DMS53 treated with DMSO at 0.1 percent for 48 hours (cell line): ENCODE measurements at regions not wholly inside any gene's neighbourhood (a gene's known extent, or its start where the extent isn't known, plus 50 kb on each side); places are given as distances from the start of the nearest gene placed in this dataset.

Source experiments
- DNase-seq: peaks from one replicate; lab custom pipeline; 2025; ENCODE audit not compliant: unreplicated experiment; lab: John Stamatoyannopoulos, UW

DNA sequence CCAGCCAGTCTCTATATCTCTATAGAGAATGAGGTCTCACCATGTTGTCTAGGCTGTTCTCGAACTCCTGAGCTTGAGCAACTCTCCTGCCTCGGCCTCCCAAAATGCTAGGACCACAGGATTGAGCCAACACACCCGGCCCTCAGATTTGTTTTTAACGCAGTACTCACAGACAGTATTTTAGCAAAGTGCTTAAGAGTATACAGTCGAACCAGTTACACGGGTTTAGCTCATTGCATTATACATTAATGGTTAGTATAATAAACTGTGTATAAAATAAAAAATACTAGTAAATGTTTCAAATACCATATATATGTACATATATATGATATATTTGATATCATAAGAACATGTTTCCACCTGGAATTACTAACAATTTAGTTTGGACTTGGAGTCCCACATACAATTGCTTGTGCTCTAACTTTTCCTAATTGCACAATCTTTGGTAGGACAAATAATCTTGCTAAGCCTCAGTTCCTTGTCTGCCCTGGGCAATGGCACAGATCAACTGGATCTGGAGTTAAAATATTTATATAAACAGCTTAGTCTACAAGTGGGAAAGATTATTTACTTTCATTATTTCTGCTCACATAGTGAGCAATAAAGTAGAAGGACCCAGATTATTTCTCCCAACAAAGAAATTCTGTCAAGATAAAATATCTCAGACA is 508.9 kb upstream of the LRATD1 start:
- no peak for DNase-seq

DNA sequence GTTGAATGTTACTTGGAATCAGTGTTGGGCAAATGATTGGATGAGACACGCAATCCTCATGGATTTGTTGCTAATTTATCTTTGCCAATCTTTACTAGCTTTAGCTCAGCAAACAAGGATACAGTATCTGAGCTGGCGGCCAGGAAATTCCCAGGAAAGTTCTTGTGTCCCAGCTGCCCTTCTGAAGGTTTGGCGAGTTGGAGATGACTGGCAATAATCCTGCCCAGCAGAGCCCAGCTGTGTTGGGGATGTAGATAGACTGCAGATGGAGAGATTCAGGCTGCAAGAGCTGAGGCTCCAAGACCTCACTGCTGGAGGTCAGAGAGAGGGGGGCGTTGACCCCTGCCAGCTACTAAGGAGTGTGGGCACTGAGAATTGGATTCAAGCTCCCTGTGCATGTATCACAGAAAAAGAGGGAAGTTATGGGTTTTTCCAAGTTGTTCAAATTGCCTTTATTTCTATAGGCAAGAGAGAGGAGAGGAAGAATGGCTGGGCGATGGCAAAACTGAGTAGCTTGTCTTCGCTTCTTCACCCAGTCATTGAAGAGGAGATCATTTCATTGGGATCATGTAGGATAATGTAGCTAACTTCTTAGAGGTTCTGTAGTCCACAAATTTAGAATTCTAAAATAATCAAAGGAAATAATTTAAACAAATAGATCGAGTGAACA is 506.8 kb upstream of the LRATD1 start:
- DNase-seq = no peak

DNA sequence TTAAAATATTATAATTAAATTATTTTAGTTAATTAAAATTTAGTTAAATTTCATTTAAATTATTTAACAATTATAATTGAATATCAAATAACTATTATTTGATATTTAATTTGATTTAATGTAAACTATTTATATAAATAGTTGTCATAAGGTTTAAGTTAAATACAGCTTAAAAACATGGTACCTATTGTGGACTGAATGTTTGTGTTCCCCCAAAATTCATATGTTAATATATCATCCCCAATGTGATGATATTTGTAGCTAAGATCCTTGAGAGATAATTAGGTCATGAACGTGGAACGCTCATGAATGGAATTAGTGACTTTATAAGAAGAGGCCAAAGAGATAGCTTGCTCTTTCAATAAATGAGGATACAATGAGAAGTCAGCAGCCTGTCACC is 505.7 kb upstream of the LRATD1 start:
- DNase-seq = no peak

DNA sequence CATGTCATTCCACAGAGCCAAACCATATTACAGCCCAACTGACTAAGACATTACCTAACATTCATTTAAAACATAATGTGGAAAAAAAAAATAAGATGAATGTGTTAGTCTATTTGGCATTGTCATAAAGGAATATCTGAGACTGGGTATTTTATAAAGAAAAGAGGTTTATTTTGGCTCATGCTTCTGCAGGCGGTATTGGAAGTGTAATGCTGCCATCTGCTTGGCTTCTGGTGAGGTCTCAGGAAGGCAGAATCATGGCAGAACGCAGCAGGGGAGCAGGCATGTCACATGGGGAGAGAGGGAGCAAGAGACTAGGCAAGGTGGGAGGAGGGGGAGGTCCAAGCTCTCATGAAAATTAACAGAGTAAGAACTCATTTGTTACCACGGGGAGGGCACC is 504.8 kb upstream of the LRATD1 start:
- DNase-seq = no peak

DNA sequence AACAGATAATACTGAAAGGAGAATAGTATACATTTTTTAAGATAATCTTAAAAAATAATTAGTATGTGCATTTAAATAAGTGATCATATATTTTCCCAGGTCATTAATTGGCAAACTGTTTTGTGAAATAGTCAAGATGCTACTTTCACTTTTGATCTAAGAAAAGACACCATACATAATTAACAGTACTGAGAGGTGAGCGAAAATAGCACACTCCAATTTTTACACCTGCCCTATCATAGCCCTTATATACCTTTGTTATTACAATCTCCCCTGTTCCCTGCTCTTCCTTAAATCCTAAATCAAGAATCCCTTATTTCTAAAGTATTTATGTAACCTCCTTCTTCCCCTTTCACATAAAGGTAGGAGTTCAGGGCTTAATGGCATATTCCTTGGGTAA is 500.1 kb upstream of the LRATD1 start:
- no peak for DNase-seq

DNA sequence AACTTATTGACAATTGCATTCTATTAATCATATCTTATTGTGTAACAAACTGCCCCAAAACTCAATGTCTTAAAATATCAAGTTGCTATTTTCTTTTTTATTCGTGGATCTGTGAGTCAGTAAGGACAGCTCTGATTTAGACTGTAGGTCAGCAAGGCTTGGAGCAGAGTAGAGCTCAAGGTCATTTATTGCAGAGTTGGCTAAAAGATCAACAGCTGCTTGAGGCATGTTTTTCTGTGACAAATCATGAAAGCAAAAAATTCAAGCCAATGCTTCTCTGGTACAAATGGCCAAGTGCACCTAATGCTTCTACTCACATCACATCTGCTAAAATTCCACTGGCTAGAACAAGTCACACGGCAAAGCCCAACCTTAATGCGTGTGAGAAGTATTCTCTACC is 497.7 kb upstream of the LRATD1 start:
- DNase-seq = no peak

DNA sequence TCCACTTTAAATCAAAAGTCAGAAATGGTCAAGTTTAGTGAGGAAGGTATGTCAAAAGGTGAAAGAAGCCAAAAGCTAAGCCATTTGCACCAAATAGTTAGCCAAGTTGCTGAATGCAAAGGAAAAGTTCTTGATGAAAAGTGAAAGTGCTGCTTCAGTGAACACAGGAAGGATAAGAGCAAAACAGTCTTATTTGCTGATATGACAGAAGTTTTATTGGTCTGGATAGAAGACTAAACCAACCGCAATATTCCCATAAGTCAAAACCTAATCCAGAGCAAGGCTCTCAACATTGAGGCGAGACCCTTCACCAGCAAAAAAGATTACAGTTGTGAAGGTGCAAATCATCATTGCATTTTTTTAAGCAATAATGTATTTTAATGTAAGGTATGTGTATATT is 496.5 kb upstream of the LRATD1 start:
- no peak for DNase-seq

DNA sequence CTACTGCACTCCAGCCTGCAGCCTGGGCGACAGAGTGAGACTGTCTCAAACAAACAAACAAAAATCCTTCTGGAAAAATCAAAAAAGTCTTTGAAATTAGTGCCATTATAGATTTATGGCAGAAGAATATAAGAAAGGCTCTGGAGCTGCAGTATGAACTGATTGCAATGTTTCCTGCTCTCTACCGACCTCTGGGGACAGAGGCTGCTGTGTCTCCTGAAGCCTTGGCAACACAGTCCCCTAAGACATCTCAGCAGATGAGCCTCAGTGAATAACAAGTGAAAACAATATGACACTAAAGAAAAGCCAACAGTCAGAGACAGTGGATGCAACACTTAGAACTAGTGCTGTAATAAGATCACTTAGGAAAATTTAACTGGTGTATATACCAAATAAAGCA is 494.9 kb upstream of the LRATD1 start:
- DNase-seq = no peak

DNA sequence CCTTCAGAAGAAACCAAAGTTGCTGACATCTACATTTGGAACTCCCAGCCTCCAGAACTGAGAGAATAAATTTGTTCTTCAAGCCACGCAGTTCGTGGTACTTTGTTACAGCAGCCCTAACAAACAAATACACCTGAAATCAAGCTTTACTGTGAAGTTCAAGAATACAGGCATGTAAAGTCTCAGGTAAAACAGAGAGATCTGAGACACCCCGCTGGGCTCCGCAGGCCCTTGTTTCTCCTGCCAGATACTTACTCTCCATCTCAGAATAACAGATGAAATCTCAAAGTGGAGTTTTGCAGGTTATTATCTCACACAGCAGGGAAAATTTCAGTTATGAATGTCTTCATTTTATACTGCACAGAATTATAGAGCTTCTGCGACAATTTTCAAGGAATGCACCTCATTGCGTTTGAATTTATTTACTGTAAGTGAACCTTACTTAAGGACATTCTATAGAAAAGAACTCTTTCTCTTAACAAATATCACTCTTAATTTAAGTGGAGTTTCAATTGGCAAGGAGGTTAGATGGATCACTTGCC is 492.4 kb upstream of the LRATD1 start:
- DNase-seq = no peak

DNA sequence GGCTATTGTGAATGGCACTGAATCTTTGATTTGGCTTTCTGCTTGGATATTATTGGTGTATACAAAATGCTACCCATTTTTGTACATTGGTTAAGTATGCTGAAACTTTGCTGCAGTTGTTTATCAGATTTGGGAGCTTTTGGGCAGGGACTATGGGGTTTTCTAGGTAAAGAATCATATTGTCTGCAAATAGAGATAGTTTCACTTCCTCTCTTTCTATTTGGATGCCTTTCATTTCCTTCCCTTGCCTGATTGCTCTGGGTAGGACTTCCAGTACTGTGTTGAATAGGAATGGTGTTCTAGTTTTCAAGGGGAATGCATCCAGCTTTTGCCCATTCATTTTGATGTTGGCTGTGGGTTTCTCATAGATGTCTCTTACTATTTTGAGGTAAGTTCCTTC is 489.1 kb upstream of the LRATD1 start:
- no peak for DNase-seq

DNA sequence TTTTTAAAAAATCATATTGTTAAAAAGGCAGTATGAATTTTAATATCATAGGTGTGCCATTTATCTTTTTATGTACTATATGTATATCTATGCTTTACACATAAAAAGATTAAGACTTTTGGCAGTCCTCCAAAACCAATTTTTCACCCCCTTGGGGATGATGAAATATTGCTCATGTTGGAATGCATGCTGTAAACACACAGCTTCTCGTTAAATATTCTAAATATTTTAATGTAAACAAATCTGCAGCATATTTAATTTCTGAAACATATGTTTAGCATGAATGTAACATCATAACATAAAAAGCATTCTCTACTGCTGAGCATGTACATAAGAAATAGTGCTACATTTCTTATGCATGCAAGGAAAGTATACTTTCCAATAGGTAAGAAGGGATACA is 484.3 kb upstream of the LRATD1 start:
- DNase-seq = no peak

DNA sequence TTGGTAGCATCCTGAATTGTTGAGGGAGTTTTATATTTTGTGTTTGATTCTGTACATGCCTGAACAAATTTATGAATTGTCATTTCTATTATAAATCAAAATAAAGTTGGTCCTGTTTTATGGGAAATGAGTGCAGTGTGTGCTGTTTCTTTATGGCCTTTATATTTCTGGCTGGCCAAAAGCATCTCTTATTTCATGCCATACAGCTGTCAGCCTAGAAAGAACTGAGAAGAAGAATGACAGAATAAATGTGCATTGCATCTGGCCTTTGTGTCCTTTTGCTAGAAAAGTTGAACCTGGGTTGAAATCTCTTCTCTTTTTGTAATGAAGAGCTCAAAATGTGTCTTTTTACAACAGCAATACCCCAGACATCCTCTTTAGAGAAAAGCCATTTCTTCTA is 474.7 kb upstream of the LRATD1 start:
- DNase-seq = no peak

DNA sequence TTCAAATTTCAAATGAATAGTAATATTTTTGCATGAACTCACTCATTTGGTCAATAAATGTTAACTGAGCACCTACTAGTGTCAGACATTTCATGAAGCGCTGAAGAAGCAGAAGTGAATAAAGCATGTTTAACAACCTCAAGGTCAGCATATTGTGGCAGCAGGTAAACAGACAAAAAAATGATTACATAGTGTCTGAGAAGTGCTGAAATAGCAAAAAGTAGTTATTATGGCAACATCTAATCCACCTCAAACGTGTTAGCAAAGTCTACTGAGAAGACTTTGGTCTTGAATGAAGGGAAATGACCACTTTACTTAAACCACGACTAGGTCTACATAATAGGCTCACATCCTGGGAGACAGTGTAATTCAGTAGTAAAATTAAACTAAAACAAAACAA is 452.2 kb upstream of the LRATD1 start:
- no peak for DNase-seq

DNA sequence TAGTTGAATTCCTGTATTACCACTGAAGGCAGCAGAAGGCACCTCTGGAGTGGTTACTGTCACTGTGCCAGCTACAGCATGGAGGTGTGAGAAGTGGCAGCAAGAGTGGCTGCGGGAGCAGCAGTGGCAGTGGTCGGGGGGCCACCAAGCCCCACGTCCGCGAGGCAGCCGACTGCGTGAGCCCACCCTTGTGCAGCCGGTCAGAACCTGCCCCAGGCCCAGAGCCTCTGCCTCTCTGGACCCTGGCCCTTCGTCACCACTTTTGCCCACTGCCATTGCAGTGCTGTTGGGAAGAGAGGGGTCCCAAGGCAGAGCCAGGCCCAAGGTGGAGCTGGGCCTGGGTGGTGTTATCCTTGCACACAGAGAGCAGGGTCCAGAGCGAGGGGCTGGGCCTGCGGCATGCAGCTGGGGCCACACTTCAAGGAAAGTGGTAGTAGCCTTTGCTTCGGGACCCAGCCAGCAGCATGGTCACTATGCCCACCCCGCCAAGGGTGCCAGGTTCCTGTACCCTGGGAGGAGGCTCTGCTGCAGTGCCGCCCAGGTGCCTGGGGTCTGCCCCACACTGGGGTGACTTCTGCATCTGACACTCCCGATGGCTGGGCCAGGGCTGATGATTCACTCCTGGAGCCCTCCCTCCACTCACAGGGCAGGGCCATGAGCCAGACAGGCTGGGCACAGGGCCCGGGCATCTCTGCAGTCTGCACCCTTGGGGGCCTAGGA is 450.1 kb upstream of the LRATD1 start:
- DNase-seq = no peak

DNA sequence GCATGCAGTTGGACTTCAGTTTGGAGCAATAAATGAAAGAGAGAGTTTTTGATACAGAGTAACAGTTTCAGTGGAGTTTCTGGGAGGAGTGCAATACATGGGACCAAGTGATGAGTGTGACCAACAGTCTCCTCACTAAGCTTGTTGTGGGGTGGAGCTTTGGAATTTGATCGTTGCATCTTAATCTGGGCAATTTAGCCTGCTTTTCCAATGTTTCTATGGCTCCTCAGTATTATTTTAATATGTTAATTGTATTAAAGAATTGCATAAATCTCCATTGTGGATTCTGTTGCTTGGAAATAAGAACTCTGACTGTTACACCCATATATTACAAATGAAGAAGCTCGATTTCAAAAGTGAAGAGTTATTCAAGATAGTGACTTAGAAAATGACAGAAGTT is 446.6 kb upstream of the LRATD1 start:
- DNase-seq = no peak

DNA sequence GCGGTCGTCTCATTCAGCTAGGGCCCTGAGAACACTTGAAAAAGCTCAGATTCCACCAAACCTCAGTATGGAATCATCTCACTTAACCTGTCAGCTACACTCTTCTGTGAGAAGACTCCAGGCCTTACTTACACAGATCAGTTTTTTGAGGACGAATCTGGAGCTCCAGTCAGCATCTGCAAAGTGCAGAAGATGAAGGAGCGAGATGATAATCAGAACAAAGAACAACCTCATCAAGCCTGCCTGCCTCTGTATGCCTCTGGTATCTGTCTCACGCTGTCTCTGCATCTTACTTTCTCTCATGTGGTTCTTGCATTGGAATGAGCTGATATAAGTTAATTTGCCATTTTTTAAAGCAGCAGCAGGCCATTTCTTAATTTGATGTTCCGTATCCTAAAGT is 444.1 kb upstream of the LRATD1 start:
- no peak for DNase-seq

DNA sequence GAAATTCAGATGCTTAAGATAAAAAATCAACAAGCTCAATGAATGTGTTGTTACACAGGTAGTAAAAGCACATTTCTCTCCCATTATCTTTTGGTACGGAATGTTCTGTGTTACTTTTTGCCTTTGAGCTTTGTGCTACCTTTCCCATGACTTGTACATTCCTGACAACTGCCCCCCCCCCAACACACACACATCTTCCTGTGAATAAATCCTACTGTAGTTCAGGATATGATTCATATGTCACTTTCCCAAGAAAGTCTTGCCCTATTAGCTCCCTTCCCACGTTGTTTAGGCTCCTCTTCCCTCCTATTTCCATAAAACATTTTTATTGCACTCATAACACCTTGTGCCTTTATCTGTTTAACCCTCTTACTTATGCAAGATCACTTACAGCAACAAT is 442.6 kb upstream of the LRATD1 start:
- no peak for DNase-seq

DNA sequence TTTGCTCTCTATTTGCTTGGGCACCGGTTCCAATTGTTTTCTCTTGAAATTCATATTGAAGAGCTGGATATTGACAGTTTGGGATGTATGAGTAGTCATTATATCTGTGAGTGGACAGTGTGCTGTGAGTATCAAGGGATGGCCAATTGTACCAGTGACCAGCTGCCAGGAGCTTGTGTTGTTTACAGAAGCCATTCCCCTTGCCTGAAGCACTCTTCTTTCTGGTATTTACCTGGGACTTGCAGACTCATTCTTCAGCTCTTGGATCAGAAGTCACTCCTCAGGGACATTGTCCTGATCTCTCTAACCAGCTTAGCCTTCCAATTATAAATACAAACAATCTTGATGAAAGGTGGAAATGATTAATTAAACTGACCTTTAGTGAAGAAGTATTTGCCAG is 438.3 kb upstream of the LRATD1 start:
- DNase-seq = peak; percentile 49

DNA sequence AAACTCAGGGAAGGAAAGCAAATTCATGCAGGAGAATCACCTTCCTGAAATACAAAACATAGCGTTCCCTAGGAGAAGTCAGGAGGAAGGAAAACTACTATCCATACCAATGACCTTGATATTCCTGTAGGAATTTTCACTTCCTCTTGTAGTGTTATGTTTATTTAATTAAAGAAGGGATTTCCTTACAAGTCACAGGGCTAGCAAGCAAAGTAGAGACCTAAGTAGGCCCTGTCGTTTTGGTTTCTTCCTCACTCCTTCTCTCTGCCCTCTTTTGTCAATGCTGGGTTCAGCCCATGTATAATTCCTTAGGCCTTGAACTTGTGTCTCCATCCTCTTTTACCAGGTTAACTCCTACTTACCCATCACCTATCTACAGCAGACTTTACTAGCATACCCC is 435.2 kb upstream of the LRATD1 start:
- DNase-seq = no peak

DNA sequence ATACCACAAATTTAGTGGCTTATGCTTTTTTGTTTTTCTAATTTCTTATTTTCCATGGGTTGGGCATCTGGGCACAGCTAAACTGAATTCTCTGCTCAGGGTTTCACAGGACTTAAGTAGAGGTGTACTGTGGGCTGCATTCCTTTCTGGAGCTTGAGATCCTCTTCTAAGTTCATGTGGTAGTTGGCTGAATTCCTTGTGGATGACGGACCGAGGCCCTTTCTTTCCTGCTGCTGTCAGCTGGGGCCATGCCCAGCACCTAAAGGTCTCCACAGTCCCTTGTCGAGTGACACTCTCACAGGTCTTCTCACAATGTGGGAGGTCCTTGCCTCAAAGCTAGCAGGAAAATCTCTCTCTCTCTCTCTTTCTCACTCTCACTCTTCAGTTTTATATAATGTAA is 433.5 kb upstream of the LRATD1 start:
- DNase-seq = no peak

DNA sequence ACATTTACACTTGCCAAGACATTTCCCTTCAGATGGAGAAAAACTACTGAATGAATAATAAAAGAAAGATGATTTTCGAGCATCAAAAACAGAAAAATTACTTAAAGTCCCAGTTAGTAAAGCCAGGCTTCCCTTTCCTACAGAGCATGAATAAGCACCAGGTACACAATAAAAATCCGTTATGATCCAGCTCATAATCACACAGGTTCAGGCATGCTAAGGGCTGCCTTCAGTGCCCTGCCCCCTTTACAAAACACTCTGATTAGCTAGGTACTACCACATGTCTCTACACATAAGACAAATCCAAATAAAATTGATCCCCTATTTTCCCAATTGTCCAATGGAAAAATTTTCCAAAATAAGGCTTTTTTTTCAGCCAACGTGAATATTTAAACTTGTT is 413.2 kb upstream of the LRATD1 start:
- DNase-seq = no peak

DNA sequence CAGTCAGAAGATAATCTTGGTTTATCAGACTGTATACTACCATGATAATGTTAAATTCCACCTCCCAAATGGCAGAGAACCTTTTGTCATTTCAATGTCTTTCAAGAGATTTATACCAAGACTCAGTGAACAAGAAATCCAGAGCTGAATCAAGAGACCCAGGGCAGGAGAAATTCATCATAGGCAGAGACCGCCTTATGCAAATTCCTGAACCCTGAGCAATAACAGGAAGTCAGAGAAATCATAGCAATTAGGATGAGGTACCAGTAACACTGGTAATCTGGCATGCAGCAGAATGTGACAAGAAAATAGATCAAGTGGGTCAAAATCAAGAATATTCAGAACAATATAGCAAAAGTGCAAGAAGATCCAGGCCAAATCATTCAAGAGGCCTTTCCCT is 412.4 kb upstream of the LRATD1 start:
- no peak for DNase-seq
